WTC11 (cell line): ENCODE measurements at regions not wholly inside any gene's neighbourhood (a gene's known extent, or its start where the extent isn't known, plus 50 kb on each side); places are given as distances from the start of the nearest gene placed in this dataset.
A peak's percentile ranks its signal among the peaks of the same experiment; 100 is the strongest.

ENCODE experiments used
- ATAC-seq: fragments of 200-7000 bp; cut with Tn5 transposase; 2 replicates; pipeline ENCODE4 v1.10.0; 2021; ENCODE audit warnings: mild to moderate bottlenecking, moderate library complexity
- CTCF ChIA-PET: fragments of 300-600 bp; sonication (Branson Sonifier 250); formaldehyde crosslinking; loops from one replicate; lab custom pipeline; 2021; ENCODE audit warnings: antibody characterized with exemption; lab: Charles Lee
- POLR2A ChIA-PET: fragments of 350-600 bp; sonication (Branson Sonifier 250); formaldehyde crosslinking; loops from one replicate; lab custom pipeline; 2021; ENCODE audit warnings: antibody characterized with exemption; lab: Charles Lee
- DNase-seq: peaks from one replicate; pipeline ENCODE4 v3.0.0; 2021; ENCODE audit warnings: low spot score
- H3K27ac Mint-ChIP-seq: 2 replicates; pipeline ENCODE4 v1.8.0; 2021; ENCODE audit warnings: mixed read lengths
- H3K27me3 Mint-ChIP-seq: 2 replicates; pipeline ENCODE4 v1.8.0; 2021; ENCODE audit warnings: low read depth, mild to moderate bottlenecking, moderate library complexity, mixed read lengths
- H3K36me3 Mint-ChIP-seq: 2 replicates; pipeline ENCODE4 v1.8.0; 2021; ENCODE audit warnings: mixed read lengths
- H3K4me1 Mint-ChIP-seq: 2 replicates; pipeline ENCODE4 v1.8.0; 2022; ENCODE audit warnings: mixed read lengths
- H3K4me3 Mint-ChIP-seq: 2 replicates; pipeline ENCODE4 v1.8.0; 2021; ENCODE audit warnings: mild to moderate bottlenecking, moderate library complexity, mixed read lengths
- H3K9me3 Mint-ChIP-seq: 2 replicates; pipeline ENCODE4 v1.8.0; 2021; ENCODE audit warnings: mixed read lengths
- CBFB ChIP-seq: sonication (generic); formaldehyde crosslinking; IDR thresholded peaks from 2 replicates; pipeline ENCODE4 v1.8.1; 2022; ENCODE audit warnings: mild to moderate bottlenecking, low read depth, missing genetic modification reagents
- CREM ChIP-seq: sonication (generic); formaldehyde crosslinking; IDR thresholded peaks from 2 replicates; pipeline ENCODE4 v1.8.1; 2022; ENCODE audit warnings: mild to moderate bottlenecking, missing genetic modification reagents, moderate library complexity
- ESRRA ChIP-seq: sonication (generic); formaldehyde crosslinking; IDR thresholded peaks from 2 replicates; pipeline ENCODE4 v1.8.1; 2022; ENCODE audit warnings: mild to moderate bottlenecking, missing genetic modification reagents, borderline replicate concordance
- OVOL2 ChIP-seq: fragments of 250-450 bp; sonication (Bioruptor Pico); IDR thresholded peaks from 2 replicates; pipeline ENCODE4 v1.9.0; 2021; ENCODE audit warnings: mild to moderate bottlenecking, borderline replicate concordance
- RORB ChIP-seq: fragments of 250-450 bp; sonication (Bioruptor Pico); IDR thresholded peaks from 2 replicates; pipeline ENCODE4 v1.9.0; 2021; ENCODE audit warnings: mild to moderate bottlenecking
- TCF7 ChIP-seq: sonication (generic); formaldehyde crosslinking; IDR thresholded peaks from 2 replicates; pipeline ENCODE4 v1.8.0; 2022; ENCODE audit warnings: mild to moderate bottlenecking, low read depth, missing genetic modification reagents, moderate library complexity
- TEAD1 ChIP-seq: sonication (generic); formaldehyde crosslinking; IDR thresholded peaks from 2 replicates; pipeline ENCODE4 v1.8.0; 2022; ENCODE audit warnings: mild to moderate bottlenecking, missing genetic modification reagents
- ZNF219 ChIP-seq: sonication (generic); formaldehyde crosslinking; IDR thresholded peaks from 2 replicates; pipeline ENCODE4 v1.8.0; 2023; ENCODE audit warnings: missing genetic modification reagents, mild to moderate bottlenecking, borderline replicate concordance
- ZNF263 ChIP-seq: sonication (generic); formaldehyde crosslinking; IDR thresholded peaks from 2 replicates; pipeline ENCODE4 v1.8.1; 2022; ENCODE audit warnings: low read depth, mild to moderate bottlenecking, moderate library complexity, missing genetic modification reagents
- TF ChIP-seq, protein P1 (sequence below): sonication (generic); formaldehyde crosslinking; IDR thresholded peaks from 2 replicates; pipeline ENCODE4 v1.8.1; 2022; ENCODE audit warnings: mild to moderate bottlenecking, moderate library complexity, missing genetic modification reagents
- TF ChIP-seq, protein P2 (sequence below): fragments of 250-450 bp; sonication (Bioruptor Pico); IDR thresholded peaks from 2 replicates; pipeline ENCODE4 v1.9.0; 2021; ENCODE audit warnings: mild to moderate bottlenecking, borderline replicate concordance
- TF ChIP-seq, protein P3 (sequence below): fragments of 250-450 bp; sonication (Bioruptor Pico); IDR thresholded peaks from 2 replicates; pipeline ENCODE4 v1.9.0; 2021; ENCODE audit warnings: moderate library complexity, mild to moderate bottlenecking, inconsistent platforms, borderline replicate concordance
- TF ChIP-seq, protein P4 (sequence below): sonication (generic); formaldehyde crosslinking; IDR thresholded peaks from 2 replicates; pipeline ENCODE4 v1.8.0; 2023; ENCODE audit warnings: mild to moderate bottlenecking, missing genetic modification reagents

DNA sequence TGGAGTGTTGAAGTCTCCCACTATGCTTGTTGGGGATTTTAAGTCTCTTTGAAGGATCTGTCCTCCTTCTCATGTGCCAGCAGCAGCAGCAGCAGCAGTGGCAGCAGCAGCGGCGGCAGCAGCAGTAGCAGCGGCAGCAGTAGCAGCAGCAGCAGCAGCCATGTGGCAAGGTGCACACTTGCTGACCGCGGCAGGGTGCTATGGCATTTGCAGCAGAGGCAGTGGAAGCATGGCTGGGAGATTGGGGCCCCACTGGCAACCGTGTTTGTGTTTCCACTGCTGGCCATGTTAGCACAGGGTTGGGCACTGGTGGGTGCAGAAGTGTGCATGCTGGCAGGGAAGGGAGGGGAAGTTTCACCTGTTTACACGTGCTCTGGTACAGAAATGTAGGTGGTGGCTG is 280.1 kb downstream of the NUP35 start:
- peaks cover 36% of the 10 kb centered on the region for H3K4me1 Mint-ChIP-seq
- peaks cover 10% of the 10 kb centered on the region for H3K9me3 Mint-ChIP-seq
- ATAC-seq (no peak), DNase-seq (no peak)
- H3K27me3 Mint-ChIP-seq, result peaks cover 51% of the 10 kb centered on the region
- POLR2A ChIA-PET, result no interaction called here
- peaks cover 13% of the 10 kb centered on the region; the same call in 1 of the 2 replicates for H3K36me3 Mint-ChIP-seq
- CTCF ChIA-PET, result no interaction called here
- H3K27ac Mint-ChIP-seq, result no peak overlapping the region
- H3K4me3 Mint-ChIP-seq, result no peak overlapping the region
- TF ChIP-seq OVOL2 (CRISPR knock-in tag) (no peak), CBFB (CRISPR knock-in tag) (no peak), ESRRA (CRISPR knock-in tag) (no peak)
- TF ChIP-seq, protein P1, sequence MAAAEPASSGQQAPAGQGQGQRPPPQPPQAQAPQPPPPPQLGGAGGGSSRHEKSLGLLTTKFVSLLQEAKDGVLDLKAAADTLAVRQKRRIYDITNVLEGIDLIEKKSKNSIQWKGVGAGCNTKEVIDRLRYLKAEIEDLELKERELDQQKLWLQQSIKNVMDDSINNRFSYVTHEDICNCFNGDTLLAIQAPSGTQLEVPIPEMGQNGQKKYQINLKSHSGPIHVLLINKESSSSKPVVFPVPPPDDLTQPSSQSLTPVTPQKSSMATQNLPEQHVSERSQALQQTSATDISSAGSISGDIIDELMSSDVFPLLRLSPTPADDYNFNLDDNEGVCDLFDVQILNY (CRISPR knock-in tag), result no peak
- TF ChIP-seq, protein P2, sequence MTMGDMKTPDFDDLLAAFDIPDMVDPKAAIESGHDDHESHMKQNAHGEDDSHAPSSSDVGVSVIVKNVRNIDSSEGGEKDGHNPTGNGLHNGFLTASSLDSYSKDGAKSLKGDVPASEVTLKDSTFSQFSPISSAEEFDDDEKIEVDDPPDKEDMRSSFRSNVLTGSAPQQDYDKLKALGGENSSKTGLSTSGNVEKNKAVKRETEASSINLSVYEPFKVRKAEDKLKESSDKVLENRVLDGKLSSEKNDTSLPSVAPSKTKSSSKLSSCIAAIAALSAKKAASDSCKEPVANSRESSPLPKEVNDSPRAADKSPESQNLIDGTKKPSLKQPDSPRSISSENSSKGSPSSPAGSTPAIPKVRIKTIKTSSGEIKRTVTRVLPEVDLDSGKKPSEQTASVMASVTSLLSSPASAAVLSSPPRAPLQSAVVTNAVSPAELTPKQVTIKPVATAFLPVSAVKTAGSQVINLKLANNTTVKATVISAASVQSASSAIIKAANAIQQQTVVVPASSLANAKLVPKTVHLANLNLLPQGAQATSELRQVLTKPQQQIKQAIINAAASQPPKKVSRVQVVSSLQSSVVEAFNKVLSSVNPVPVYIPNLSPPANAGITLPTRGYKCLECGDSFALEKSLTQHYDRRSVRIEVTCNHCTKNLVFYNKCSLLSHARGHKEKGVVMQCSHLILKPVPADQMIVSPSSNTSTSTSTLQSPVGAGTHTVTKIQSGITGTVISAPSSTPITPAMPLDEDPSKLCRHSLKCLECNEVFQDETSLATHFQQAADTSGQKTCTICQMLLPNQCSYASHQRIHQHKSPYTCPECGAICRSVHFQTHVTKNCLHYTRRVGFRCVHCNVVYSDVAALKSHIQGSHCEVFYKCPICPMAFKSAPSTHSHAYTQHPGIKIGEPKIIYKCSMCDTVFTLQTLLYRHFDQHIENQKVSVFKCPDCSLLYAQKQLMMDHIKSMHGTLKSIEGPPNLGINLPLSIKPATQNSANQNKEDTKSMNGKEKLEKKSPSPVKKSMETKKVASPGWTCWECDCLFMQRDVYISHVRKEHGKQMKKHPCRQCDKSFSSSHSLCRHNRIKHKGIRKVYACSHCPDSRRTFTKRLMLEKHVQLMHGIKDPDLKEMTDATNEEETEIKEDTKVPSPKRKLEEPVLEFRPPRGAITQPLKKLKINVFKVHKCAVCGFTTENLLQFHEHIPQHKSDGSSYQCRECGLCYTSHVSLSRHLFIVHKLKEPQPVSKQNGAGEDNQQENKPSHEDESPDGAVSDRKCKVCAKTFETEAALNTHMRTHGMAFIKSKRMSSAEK (CRISPR knock-in tag), result no peak

DNA sequence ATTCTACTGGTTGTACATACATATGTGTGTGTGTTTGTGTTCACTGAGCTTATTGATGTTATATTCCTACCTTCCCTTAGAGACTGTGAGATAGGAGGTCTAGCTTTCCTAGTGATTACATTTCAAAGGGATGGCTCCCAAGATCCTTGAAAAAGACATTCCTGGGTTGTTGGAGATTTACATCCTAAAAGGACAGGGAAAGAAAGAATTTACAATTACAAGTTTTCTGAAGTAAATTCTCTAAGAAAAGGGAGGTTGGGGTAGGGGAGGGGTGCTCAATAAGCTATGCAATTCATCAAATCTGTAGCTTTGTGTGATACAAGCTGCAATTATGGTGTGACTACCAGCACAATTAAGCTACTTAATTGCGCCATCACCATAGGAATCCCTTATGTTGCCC is 284.3 kb downstream of the NUP35 start:
- Mint-ChIP-seq H3K4me1 (peaks cover 52% of the 10 kb centered on the region), H3K27ac (peak overlapping the region; percentile 17), H3K4me3 (peak overlapping the region; percentile 26; the same call in 1 of the 2 replicates), H3K36me3 (peaks cover 21% of the 10 kb centered on the region), H3K9me3 (peaks cover 17% of the 10 kb centered on the region), H3K27me3 (peaks cover 74% of the 10 kb centered on the region)
- ATAC-seq (peak; percentile 87), DNase-seq (no peak)
- TF ChIP-seq TEAD1 (CRISPR knock-in tag) (peak; percentile 45; the same call in 1 of the 2 replicates), ZNF263 (no peak)
- ChIA-PET POLR2A (no interaction called here), CTCF (interaction anchor here (1.0 kb wide), 1 partner anchor 160 kb away, joined by 3 read pairs; no protein-coding TSS in a partner anchor)

DNA sequence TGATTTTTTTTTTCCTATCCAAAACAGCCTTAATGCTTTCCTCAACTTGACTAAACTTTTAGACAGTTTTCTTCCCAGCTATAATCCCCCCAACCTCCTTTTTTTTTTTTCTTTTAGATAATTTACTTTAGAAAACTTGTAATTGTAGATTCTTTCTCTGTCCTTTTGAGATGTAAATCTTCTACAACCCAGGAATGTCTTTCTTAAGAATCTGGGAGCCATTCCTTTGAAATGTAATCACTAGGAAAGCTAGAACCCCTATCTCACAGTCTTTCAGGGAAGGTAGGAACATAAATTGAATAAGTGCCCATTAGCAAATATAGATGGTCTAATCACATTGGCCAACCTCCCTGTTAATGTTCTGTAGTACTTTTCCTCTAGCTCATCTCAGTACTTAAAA is 285.4 kb downstream of the NUP35 start:
- DNase-seq, result no peak
- peaks cover 11% of the 10 kb centered on the region for H3K36me3 Mint-ChIP-seq
- POLR2A ChIA-PET, result no interaction called here
- ATAC-seq, result peak; percentile 49; the same call in 1 of the 2 replicates
- peaks cover 10% of the 10 kb centered on the region for H3K9me3 Mint-ChIP-seq
- H3K27ac Mint-ChIP-seq, result no peak overlapping the region; the same call in 1 of the 2 replicates
- CTCF ChIA-PET, result interaction anchor here (1.0 kb wide), 1 partner anchor 161 kb away, joined by 3 read pairs; no protein-coding TSS in a partner anchor
- peaks cover 53% of the 10 kb centered on the region for H3K4me1 Mint-ChIP-seq
- TF ChIP-seq CREM (CRISPR knock-in tag) (no peak), RORB (CRISPR knock-in tag) (no peak), ZNF263 (no peak), TCF7 (CRISPR knock-in tag) (no peak)
- TF ChIP-seq, protein P3, sequence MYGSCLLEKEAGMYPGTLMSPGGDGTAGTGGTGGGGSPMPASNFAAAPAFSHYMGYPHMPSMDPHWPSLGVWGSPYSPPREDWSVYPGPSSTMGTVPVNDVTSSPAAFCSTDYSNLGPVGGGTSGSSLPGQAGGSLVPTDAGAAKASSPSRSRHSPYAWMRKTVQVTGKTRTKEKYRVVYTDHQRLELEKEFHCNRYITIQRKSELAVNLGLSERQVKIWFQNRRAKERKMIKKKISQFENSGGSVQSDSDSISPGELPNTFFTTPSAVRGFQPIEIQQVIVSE (CRISPR knock-in tag), result no peak
- H3K4me3 Mint-ChIP-seq, result no peak overlapping the region
- H3K27me3 Mint-ChIP-seq, result peaks cover 64% of the 10 kb centered on the region

DNA sequence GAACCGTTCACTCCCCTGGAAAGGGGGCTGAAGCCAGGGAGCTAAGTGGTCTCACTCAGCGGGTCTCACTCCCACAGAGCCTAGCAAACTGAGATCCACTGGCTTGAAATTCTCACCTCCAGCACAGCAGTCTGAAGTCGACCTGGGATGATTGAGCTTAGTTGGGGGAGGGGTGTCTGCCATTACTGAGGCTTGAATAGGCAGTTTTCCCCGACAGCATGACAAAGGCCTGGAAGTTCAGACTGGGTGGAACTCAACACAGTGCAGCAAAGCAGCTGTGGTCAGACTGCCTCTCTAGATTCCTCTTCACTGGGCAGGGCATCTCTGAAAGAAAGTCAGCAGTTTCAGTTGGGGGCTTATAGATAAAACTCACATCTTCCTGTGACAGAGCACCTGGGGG is 292.5 kb downstream of the NUP35 start:
- Mint-ChIP-seq H3K4me3 (no peak overlapping the region), H3K27me3 (peaks cover 7% of the 10 kb centered on the region), H3K4me1 (peaks cover 29% of the 10 kb centered on the region), H3K36me3 (no peaks in the 10 kb centered on the region), H3K9me3 (peaks cover 12% of the 10 kb centered on the region), H3K27ac (peak overlapping the region; percentile 30; the same call in 1 of the 2 replicates)
- no peak for TF ChIP-seq ZNF219 (CRISPR knock-in tag)
- TF ChIP-seq, protein P4, sequence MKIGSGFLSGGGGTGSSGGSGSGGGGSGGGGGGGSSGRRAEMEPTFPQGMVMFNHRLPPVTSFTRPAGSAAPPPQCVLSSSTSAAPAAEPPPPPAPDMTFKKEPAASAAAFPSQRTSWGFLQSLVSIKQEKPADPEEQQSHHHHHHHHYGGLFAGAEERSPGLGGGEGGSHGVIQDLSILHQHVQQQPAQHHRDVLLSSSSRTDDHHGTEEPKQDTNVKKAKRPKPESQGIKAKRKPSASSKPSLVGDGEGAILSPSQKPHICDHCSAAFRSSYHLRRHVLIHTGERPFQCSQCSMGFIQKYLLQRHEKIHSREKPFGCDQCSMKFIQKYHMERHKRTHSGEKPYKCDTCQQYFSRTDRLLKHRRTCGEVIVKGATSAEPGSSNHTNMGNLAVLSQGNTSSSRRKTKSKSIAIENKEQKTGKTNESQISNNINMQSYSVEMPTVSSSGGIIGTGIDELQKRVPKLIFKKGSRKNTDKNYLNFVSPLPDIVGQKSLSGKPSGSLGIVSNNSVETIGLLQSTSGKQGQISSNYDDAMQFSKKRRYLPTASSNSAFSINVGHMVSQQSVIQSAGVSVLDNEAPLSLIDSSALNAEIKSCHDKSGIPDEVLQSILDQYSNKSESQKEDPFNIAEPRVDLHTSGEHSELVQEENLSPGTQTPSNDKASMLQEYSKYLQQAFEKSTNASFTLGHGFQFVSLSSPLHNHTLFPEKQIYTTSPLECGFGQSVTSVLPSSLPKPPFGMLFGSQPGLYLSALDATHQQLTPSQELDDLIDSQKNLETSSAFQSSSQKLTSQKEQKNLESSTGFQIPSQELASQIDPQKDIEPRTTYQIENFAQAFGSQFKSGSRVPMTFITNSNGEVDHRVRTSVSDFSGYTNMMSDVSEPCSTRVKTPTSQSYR (CRISPR knock-in tag), result peak; percentile 79; the same call in 1 of the 2 replicates
- ChIA-PET POLR2A (no interaction called here), CTCF (interaction anchor here (0.7 kb wide), 1 partner anchor 192 kb away, joined by 3 read pairs; no protein-coding TSS in a partner anchor)
- DNase-seq (peak; percentile 20), ATAC-seq (peak; percentile 98)
